PC-3 (cell line): ENCODE measurements at regions not wholly inside any gene's neighbourhood (a gene's known extent, or its start where the extent isn't known, plus 50 kb on each side); places are given as distances from the start of the nearest gene placed in this dataset.
A peak's percentile ranks its signal among the peaks of the same experiment; 100 is the strongest.

Experiments used
- ATAC-seq: fragments of 200-7000 bp; cut with Tn5 transposase; 2 replicates; pipeline ENCODE4 v1.9.1; 2020; ENCODE audit warnings: mild to moderate bottlenecking, moderate library complexity
- BruUV-seq: library from RNA; stranded (reverse); fragments of 400-500 nt; replicated peaks from 2 replicates; lab custom pipeline; 2021; lab: Mats Ljungman, UMichigan
- CTCF ChIA-PET: fragments of 300-600 bp; sonication (Branson Sonifier 250); formaldehyde crosslinking; loops from one replicate; lab custom pipeline; 2022; ENCODE audit warnings: antibody characterized with exemption; lab: Charles Lee
- POLR2A ChIA-PET: fragments of 300-600 bp; sonication (Branson Sonifier 250); formaldehyde crosslinking; loops from one replicate; lab custom pipeline; 2022; ENCODE audit warnings: antibody characterized with exemption; ENCODE audit not compliant: unreplicated experiment; lab: Charles Lee
- DNase-seq: peaks from one replicate; pipeline ENCODE4 v3.0.0-alpha.2; 2015
- H2AFZ ChIP-seq: fragments of 300-600 bp; sonication (generic); 2 replicates; pipeline ENCODE4 v1.6.0; 2016; ENCODE audit warnings: antibody characterized with exemption, low read length
- H3F3A ChIP-seq: fragments of 300-600 bp; sonication (generic); one replicate; pipeline ENCODE4 v1.6.0; 2017; ENCODE audit warnings: antibody characterized with exemption, low read length, control low read depth, mild to moderate bottlenecking; ENCODE audit not compliant: unreplicated experiment
- H3K27ac ChIP-seq: fragments of 300-600 bp; sonication (generic); 2 replicates; pipeline ENCODE4 v1.5.1; 2016; ENCODE audit warnings: mild to moderate bottlenecking, low read length
- H3K27me3 ChIP-seq: fragments of 300-600 bp; sonication (generic); 2 replicates; pipeline ENCODE4 v1.6.1; 2016; ENCODE audit warnings: low read length, mixed read lengths
- H3K36me3 ChIP-seq: fragments of 300-600 bp; sonication (generic); 2 replicates; pipeline ENCODE4 v1.6.1; 2016; ENCODE audit warnings: low read depth, mixed run types, low read length, mixed read lengths
- H3K4me1 ChIP-seq: fragments of 300-600 bp; sonication (generic); 2 replicates; pipeline ENCODE4 v1.5.1; 2016; ENCODE audit warnings: low read length; ENCODE audit not compliant: insufficient read depth
- H3K4me2 ChIP-seq: fragments of 300-600 bp; sonication (generic); 2 replicates; pipeline ENCODE4 v1.6.0; 2016; ENCODE audit warnings: low read length
- H3K4me3 ChIP-seq: fragments of 300-600 bp; sonication (generic); 2 replicates; pipeline ENCODE4 v1.5.1; 2016; ENCODE audit warnings: mild to moderate bottlenecking, low read length, mixed read lengths
- H3K79me2 ChIP-seq: fragments of 300-600 bp; sonication (generic); 2 replicates; pipeline ENCODE4 v1.6.1; 2017; ENCODE audit warnings: low read length, mixed read lengths
- H3K9ac ChIP-seq: fragments of 300-600 bp; sonication (generic); 2 replicates; pipeline ENCODE4 v1.6.0; 2016; ENCODE audit warnings: mild to moderate bottlenecking, low read length
- H3K9me2 ChIP-seq: fragments of 300-600 bp; sonication (generic); replicated peaks from 2 replicates; pipeline ENCODE4 v1.6.1; 2016; ENCODE audit warnings: mixed run types, low read length, mixed read lengths
- H3K9me3 ChIP-seq: fragments of 300-600 bp; sonication (generic); 2 replicates; pipeline ENCODE4 v1.6.1; 2016; ENCODE audit warnings: low read length, mixed read lengths
- H4K20me1 ChIP-seq: fragments of 300-600 bp; sonication (generic); 2 replicates; pipeline ENCODE4 v1.6.1; 2016; ENCODE audit warnings: low read length, mixed read lengths
- EZH2 ChIP-seq: fragments of 300-600 bp; sonication (generic); IDR thresholded peaks from one replicate; pipeline ENCODE4 v1.6.1; 2017; ENCODE audit warnings: antibody characterized with exemption, mild to moderate bottlenecking, low read length; ENCODE audit not compliant: unreplicated experiment
- EZH2phosphoT487 ChIP-seq: fragments of 300-600 bp; sonication (generic); IDR thresholded peaks from 2 replicates; pipeline ENCODE4 v1.6.1; 2018; ENCODE audit warnings: mild to moderate bottlenecking, antibody characterized with exemption, low read length, borderline replicate concordance
- intact Hi-C: fragments of 100-400 bp; cut with micrococcal nuclease; formaldehyde crosslinking; loops from 2 replicates; pipeline ENCODE4 v1.9.0; 2023
- TF ChIP-seq, protein P1 (sequence below): fragments of 300-600 bp; sonication (generic); conservative IDR thresholded peaks from 2 replicates; pipeline ENCODE4 v1.5.1; 2017; ENCODE audit warnings: antibody characterized with exemption, low read depth, mild to moderate bottlenecking, low read length

DNA sequence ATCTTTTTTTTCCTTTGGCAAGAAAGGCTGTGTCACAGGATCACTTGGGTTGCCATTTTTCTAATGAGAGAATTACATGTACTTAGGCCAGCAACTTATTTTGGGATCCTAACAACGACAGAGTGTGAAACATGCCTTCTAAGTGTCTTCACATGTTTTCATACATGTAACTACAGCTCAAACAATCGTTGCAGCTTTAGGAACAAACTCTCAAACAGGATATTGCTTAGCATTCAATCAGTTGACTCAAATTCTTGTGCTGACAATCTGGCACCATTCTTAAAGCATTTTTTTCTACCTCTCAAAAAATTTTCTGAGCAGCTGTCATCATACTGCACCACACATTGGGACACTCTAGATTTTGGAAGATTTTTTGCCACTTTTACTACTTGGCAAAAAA is 435.5 kb downstream of the HINT1 start:
- CTCF ChIA-PET: no interaction called here
- no peaks in the 10 kb centered on the region for H3K9me2 ChIP-seq
- H2AFZ ChIP-seq: no peak overlapping the region
- DNase-seq (no peak), ATAC-seq (no peak)
- no peaks in the 10 kb centered on the region for H3F3A ChIP-seq
- H3K27ac ChIP-seq: no peak overlapping the region
- H3K4me3 ChIP-seq: no peak overlapping the region
- BruUV-seq: no TSS peak
- TF ChIP-seq EZH2phosphoT487 (no peak), EZH2 (no peak)
- H3K9ac ChIP-seq: no peak overlapping the region
- 0 out of 2 replicates have a peak, but pooled peaks cover 4% of the 10 kb centered on the region for H3K4me1 ChIP-seq
- no peaks in the 10 kb centered on the region for H3K36me3 ChIP-seq
- no peaks in the 10 kb centered on the region for H4K20me1 ChIP-seq
- POLR2A ChIA-PET: no interaction called here
- H3K9me3 ChIP-seq: peaks cover 7% of the 10 kb centered on the region; the same call in 1 of the 2 replicates
- H3K27me3 ChIP-seq: no peaks in the 10 kb centered on the region
- intact Hi-C loops: no loop called here
- no peak overlapping the region for H3K4me2 ChIP-seq
- no peaks in the 10 kb centered on the region for H3K79me2 ChIP-seq

- no TSS peak for BruUV-seq
- H3F3A ChIP-seq: no peaks in the 10 kb centered on the region
- POLR2A ChIA-PET: interaction anchor here (0.6 kb wide), 1 partner anchor 1227 kb away, joined by 12 read pairs; no protein-coding TSS in a partner anchor
- no peak overlapping the region for H3K9ac ChIP-seq
- 0 out of 2 replicates have a peak, but pooled peaks cover 9% of the 10 kb centered on the region for H3K4me1 ChIP-seq
- CTCF ChIA-PET: no interaction called here
- ATAC-seq (no peak), DNase-seq (no peak)
- H3K27me3 ChIP-seq: no peaks in the 10 kb centered on the region
- peaks cover 7% of the 10 kb centered on the region; the same call in 1 of the 2 replicates for H3K9me3 ChIP-seq
- H3K4me2 ChIP-seq: no peak overlapping the region
- H3K9me2 ChIP-seq: no peaks in the 10 kb centered on the region
- intact Hi-C loops: no loop called here
- H3K27ac ChIP-seq: no peak overlapping the region
- no peaks in the 10 kb centered on the region for H3K79me2 ChIP-seq
- no peak overlapping the region for H3K4me3 ChIP-seq
- H2AFZ ChIP-seq: no peak overlapping the region
- H3K36me3 ChIP-seq: no peaks in the 10 kb centered on the region
- no peaks in the 10 kb centered on the region for H4K20me1 ChIP-seq
- TF ChIP-seq EZH2: no peak
- TF ChIP-seq EZH2phosphoT487: no peak
Observed at GRCh38 chr5:130727830-130728229, 437.2 kb downstream of the HINT1 start.

DNA sequence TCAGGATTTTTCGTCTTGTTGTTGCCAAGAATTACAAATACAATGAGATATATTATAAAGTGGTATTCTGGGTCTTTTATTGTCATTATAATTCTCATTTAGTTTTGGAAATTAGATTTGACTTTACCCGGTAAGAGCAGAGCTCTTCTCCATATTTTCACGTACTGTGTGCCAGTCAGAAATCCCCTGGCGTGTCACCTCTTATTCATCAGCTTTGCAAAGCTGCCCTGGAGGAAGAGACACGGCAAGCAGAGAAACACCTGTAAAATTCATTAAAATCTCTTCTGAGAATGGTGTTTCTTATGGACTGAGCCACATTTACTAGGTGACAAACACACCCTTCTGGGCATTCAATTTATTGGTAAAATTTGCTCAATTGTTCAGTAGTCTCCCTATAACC is 440.4 kb downstream of the HINT1 start:
- no peaks in the 10 kb centered on the region for H3K79me2 ChIP-seq
- no peak overlapping the region for H3K4me3 ChIP-seq
- no peaks in the 10 kb centered on the region for H3K27me3 ChIP-seq
- H3F3A ChIP-seq: no peaks in the 10 kb centered on the region
- DNase-seq (peak; percentile 37), ATAC-seq (peak; percentile 35; the same call in 1 of the 2 replicates)
- H3K9me3 ChIP-seq: no peaks in the 10 kb centered on the region
- H3K9ac ChIP-seq: no peak overlapping the region
- H3K9me2 ChIP-seq: no peaks in the 10 kb centered on the region
- H3K27ac ChIP-seq: no peak overlapping the region
- H3K4me1 ChIP-seq: 0 out of 2 replicates have a peak, but pooled peaks cover 9% of the 10 kb centered on the region
- H3K36me3 ChIP-seq: no peaks in the 10 kb centered on the region
- no TSS peak for BruUV-seq
- ChIA-PET CTCF (interaction anchor here (0.6 to 0.9 kb wide), 3 partner anchors 11 to 451 kb away, joined by 3 to 7 read pairs (median 4); no protein-coding TSS in a partner anchor), POLR2A (no interaction called here)
- intact Hi-C loops: loop anchor here (5.0 kb wide), 5 partner anchors 188 to 822 kb away; partner anchors contain the start of gene CHSY3
- H3K4me2 ChIP-seq: peak overlapping the region; percentile 1; the same call in 1 of the 2 replicates
- H4K20me1 ChIP-seq: no peaks in the 10 kb centered on the region
- peak overlapping the region; percentile 54; the same call in 1 of the 2 replicates for H2AFZ ChIP-seq
- no peak for TF ChIP-seq EZH2phosphoT487
- TF ChIP-seq, protein P1, sequence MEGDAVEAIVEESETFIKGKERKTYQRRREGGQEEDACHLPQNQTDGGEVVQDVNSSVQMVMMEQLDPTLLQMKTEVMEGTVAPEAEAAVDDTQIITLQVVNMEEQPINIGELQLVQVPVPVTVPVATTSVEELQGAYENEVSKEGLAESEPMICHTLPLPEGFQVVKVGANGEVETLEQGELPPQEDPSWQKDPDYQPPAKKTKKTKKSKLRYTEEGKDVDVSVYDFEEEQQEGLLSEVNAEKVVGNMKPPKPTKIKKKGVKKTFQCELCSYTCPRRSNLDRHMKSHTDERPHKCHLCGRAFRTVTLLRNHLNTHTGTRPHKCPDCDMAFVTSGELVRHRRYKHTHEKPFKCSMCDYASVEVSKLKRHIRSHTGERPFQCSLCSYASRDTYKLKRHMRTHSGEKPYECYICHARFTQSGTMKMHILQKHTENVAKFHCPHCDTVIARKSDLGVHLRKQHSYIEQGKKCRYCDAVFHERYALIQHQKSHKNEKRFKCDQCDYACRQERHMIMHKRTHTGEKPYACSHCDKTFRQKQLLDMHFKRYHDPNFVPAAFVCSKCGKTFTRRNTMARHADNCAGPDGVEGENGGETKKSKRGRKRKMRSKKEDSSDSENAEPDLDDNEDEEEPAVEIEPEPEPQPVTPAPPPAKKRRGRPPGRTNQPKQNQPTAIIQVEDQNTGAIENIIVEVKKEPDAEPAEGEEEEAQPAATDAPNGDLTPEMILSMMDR: no peak
- no peak for TF ChIP-seq EZH2
